HFFc6 (cell line): ENCODE measurements at regions not wholly inside any gene's neighbourhood (a gene's known extent, or its start where the extent isn't known, plus 50 kb on each side); places are given as distances from the start of the nearest gene placed in this dataset.

Experiments used
- DNase-seq: peaks from one replicate; pipeline ENCODE4 v3.0.0-alpha.2; 2018
- H3K27ac Mint-ChIP-seq: 2 replicates; pipeline ENCODE4 v1.8.0; 2020; ENCODE audit warnings: mild to moderate bottlenecking, mixed read lengths
- H3K27me3 Mint-ChIP-seq: 2 replicates; pipeline ENCODE4 v1.8.0; 2021; ENCODE audit warnings: mild to moderate bottlenecking, moderate library complexity, mixed read lengths; ENCODE audit not compliant: insufficient read depth
- H3K36me3 Mint-ChIP-seq: 2 replicates; pipeline ENCODE4 v1.8.0; 2021; ENCODE audit warnings: low read depth, mixed read lengths
- H3K4me1 Mint-ChIP-seq: 2 replicates; pipeline ENCODE4 v1.8.0; 2020; ENCODE audit warnings: low read depth, mixed read lengths
- H3K4me3 Mint-ChIP-seq: 2 replicates; pipeline ENCODE4 v1.8.0; 2020; ENCODE audit warnings: mild to moderate bottlenecking, moderate library complexity, mixed read lengths
- H3K9me3 Mint-ChIP-seq: 2 replicates; pipeline ENCODE4 v1.8.0; 2020; ENCODE audit warnings: mild to moderate bottlenecking, mixed read lengths
- TF ChIP-seq, protein P1 (sequence below): fragments of 200-600 bp; sonication (generic); IDR thresholded peaks from 2 replicates; pipeline ENCODE4 v1.5.0; 2021; ENCODE audit warnings: antibody characterized with exemption, mild to moderate bottlenecking

DNA sequence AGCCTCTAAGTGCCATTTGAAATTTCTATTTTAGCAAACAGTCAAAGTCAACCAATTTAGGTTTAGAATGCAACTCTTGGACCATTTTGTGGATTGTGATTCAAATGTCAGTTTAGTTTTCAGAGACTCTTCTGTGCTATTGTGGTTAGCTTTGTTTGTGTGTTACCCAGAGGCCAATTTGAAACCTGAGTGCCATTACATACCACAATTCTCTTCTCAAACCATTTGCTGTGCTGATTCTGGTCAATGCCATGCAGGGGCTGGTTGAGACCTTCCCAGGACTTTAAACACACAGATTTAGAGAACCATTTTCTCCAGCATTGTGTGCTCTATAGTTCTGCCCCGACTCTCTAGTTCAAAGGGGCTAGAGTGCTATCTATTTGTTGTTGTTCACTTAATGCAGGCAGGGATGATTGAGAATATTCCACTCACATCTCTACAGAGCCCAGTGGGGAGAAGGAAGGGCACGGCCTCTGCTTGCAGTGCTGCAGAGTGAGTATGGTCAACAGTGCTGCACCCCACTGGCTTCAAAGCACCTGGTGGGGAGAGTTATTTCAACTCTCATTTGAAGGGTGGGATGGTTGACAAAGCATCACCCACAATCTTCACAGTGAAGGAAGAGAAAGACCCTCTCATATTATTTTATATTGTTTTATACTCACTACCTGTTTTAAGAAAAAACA, 738.2 kb downstream of the COL12A1 start:
- no peaks in the 10 kb centered on the region for H3K9me3 Mint-ChIP-seq
- peaks cover 6% of the 10 kb centered on the region; the same call in 1 of the 2 replicates for H3K27me3 Mint-ChIP-seq
- H3K27ac Mint-ChIP-seq: no peak overlapping the region
- TF ChIP-seq, protein P1, sequence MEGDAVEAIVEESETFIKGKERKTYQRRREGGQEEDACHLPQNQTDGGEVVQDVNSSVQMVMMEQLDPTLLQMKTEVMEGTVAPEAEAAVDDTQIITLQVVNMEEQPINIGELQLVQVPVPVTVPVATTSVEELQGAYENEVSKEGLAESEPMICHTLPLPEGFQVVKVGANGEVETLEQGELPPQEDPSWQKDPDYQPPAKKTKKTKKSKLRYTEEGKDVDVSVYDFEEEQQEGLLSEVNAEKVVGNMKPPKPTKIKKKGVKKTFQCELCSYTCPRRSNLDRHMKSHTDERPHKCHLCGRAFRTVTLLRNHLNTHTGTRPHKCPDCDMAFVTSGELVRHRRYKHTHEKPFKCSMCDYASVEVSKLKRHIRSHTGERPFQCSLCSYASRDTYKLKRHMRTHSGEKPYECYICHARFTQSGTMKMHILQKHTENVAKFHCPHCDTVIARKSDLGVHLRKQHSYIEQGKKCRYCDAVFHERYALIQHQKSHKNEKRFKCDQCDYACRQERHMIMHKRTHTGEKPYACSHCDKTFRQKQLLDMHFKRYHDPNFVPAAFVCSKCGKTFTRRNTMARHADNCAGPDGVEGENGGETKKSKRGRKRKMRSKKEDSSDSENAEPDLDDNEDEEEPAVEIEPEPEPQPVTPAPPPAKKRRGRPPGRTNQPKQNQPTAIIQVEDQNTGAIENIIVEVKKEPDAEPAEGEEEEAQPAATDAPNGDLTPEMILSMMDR: no peak
- DNase-seq: no peak
- H3K4me3 Mint-ChIP-seq: no peak overlapping the region
- no peaks in the 10 kb centered on the region for H3K36me3 Mint-ChIP-seq
- H3K4me1 Mint-ChIP-seq: no peaks in the 10 kb centered on the region

GRCh38 chr6:74466572-74466971, 739.3 kb downstream of the COL12A1 start:
- Mint-ChIP-seq H3K27me3 (peaks cover 6% of the 10 kb centered on the region), H3K36me3 (no peaks in the 10 kb centered on the region), H3K4me1 (no peaks in the 10 kb centered on the region), H3K9me3 (no peaks in the 10 kb centered on the region), H3K4me3 (no peak overlapping the region), H3K27ac (no peak overlapping the region)
- no peak for DNase-seq
- TF ChIP-seq, protein P1: no peak

DNA sequence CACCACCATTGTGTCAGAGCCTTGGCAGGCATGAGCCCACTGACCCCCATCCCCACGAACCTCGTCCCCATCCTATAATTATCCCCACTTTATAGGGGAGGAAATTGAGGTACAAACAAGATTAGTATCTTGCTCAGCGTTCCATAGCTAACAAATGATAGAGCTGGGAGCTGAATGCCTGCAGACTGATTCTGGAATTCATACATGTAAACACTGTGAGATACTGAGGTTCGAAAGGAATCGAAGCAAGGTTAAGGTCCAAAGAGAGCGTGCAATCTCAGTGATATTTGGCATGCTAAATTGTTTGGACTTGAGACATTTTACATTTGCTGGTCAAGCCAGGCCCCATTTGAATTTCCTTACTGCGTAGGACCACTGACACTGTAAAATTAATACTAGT, 746.6 kb downstream of the COL12A1 start:
- H3K27ac Mint-ChIP-seq: no peak overlapping the region
- H3K4me3 Mint-ChIP-seq: no peak overlapping the region
- no peaks in the 10 kb centered on the region for H3K36me3 Mint-ChIP-seq
- no peaks in the 10 kb centered on the region for H3K9me3 Mint-ChIP-seq
- no peaks in the 10 kb centered on the region for H3K4me1 Mint-ChIP-seq
- peaks cover 4% of the 10 kb centered on the region; the same call in 1 of the 2 replicates for H3K27me3 Mint-ChIP-seq
- TF ChIP-seq, protein P1: no peak
- DNase-seq: no peak

- H3K27me3 Mint-ChIP-seq: peaks cover 4% of the 10 kb centered on the region; the same call in 1 of the 2 replicates
- H3K27ac Mint-ChIP-seq: no peak overlapping the region
- DNase-seq: no peak
- no peaks in the 10 kb centered on the region for H3K36me3 Mint-ChIP-seq
- no peaks in the 10 kb centered on the region for H3K9me3 Mint-ChIP-seq
- no peak overlapping the region for H3K4me3 Mint-ChIP-seq
- H3K4me1 Mint-ChIP-seq: no peaks in the 10 kb centered on the region
- TF ChIP-seq, protein P1: no peak
Observed at GRCh38 chr6:74458536-74458935, 747.3 kb downstream of the COL12A1 start.

- TF ChIP-seq, protein P1: no peak
- DNase-seq: no peak
- H3K27me3 Mint-ChIP-seq: peaks cover 2% of the 10 kb centered on the region; the same call in 1 of the 2 replicates
- H3K9me3 Mint-ChIP-seq: no peaks in the 10 kb centered on the region
- H3K4me1 Mint-ChIP-seq: no peaks in the 10 kb centered on the region
- no peak overlapping the region for H3K27ac Mint-ChIP-seq
- H3K4me3 Mint-ChIP-seq: no peak overlapping the region
- H3K36me3 Mint-ChIP-seq: no peaks in the 10 kb centered on the region
Observed at GRCh38 chr6:74455786-74456185, 750.1 kb downstream of the COL12A1 start.
